GM21619 (cell line): ENCODE measurements at regions not wholly inside any gene's neighbourhood (a gene's known extent, or its start where the extent isn't known, plus 50 kb on each side); places are given as distances from the start of the nearest gene placed in this dataset.

Experiments
- ATAC-seq: cut with Tn5 transposase; IDR thresholded peaks from one replicate; pipeline ENCODE4 v1.9.1; 2021; ENCODE audit not compliant: unreplicated experiment

DNA sequence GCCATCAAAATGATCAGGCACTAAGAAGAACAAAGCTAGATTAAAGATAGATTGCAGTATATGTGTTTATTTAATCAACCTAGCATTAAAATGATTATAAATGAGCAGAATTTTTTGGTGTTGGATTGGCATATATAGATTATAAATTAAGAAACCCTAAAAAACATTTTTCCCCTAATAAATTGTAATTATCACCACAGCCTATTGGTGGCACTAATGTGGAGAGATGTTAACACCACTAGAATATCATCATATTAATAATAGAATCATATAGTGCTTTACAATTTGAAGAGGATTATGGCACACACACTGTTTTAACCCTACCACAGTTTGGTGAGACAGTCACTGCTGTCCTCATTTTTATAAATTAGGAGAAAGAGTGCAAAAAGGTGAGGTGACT lies 112.4 kb upstream of the RND3 start:
- no peak for ATAC-seq

DNA sequence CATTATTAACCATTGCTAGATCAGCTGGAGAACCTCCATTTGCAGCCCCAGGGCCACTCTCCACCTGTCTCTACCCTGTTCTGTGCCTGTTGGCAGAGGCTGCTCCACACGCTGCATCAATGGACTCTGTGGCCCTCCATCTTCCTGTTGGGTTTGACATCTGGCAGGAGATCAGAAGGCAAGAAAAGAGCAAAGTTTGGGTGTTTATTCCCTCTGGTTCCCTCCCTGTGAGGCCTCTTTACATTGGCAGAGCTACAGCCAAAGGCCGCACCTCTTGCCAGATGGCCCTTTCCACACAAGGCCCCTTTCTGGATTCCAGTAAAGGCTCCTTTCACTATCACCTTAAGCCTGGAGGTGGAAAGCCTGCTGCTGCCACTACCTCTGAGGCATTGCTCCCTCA lies 110.9 kb upstream of the RND3 start:
- no peak for ATAC-seq

- no peak for ATAC-seq
Observed at GRCh38 chr2:150595803-150596470, 108.5 kb upstream of the RND3 start.

- ATAC-seq = no peak
Observed at GRCh38 chr2:150594299-150594698, 106.8 kb upstream of the RND3 start.

DNA sequence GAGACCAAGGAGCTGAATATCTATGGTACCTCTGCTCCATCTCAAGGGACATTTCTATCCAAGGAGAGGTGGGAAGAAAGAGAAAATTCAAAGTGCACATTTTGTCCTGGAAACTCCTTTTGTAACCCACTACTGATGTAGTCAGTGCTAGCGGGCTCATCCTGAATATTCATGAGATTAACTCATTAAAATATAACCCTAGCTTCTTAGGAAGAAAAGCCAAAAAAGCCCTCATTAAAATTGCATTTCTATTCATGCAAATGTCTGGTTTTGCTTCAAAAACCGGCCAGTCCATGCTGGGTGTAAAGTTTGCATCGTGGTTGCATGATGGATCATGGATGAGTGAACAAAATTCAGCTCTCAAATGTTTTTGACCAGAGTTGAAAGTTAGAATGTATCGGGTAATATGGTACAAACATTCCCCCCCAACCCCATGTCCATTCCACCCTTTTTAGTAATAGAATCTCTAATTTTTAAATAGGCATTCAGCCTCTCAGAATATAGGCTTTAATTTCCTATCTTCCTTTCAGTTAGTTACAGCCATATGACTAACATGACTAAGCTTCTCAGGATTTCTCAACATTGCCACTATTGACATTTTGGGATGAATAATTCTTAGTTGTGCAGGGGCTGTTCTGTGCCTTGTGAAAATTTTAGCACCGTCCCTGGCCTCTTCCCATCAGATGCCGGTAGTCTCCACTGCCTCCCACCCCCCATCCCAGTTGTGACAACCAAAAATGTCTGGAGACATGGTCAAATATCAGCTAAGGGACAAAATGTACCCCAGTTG lies 104.2 kb upstream of the RND3 start:
- no peak for ATAC-seq

DNA sequence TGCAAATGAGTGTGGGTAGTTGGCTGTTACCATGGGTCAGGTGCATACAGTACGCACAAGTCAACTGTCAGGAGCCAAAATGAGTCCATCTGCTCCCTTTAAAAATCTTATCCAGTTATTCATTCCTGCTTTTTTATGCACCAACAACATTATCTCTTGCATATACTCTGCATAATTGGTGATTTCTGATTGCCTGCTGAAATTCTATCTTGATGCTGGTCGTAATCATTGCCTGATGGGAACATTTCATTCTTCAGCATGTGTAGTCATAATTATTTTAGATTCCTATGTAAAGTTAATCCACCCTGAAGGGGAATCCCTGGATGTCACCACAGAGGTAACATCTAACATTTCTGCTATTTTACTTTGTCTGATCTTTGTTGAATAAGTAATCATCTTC lies 102.2 kb upstream of the RND3 start:
- ATAC-seq = no peak

DNA sequence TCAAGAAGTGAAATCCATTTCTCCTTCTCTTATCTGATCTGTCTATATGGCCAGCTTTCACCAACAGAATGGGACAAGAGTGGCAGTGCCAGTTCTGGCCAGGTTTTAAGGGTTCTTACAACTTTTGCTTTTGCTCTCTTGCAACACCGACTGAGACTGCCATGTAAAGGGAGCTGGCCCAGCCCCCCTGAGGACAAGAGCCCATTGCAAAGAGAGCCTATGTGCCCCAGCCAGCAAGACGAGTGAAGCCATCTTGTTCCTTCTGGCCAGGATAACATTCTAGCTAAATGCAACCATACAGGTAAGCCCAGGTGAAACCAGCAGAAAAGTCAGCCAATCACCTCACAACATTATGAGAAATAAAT lies 101.0 kb upstream of the RND3 start:
- no peak for ATAC-seq

DNA sequence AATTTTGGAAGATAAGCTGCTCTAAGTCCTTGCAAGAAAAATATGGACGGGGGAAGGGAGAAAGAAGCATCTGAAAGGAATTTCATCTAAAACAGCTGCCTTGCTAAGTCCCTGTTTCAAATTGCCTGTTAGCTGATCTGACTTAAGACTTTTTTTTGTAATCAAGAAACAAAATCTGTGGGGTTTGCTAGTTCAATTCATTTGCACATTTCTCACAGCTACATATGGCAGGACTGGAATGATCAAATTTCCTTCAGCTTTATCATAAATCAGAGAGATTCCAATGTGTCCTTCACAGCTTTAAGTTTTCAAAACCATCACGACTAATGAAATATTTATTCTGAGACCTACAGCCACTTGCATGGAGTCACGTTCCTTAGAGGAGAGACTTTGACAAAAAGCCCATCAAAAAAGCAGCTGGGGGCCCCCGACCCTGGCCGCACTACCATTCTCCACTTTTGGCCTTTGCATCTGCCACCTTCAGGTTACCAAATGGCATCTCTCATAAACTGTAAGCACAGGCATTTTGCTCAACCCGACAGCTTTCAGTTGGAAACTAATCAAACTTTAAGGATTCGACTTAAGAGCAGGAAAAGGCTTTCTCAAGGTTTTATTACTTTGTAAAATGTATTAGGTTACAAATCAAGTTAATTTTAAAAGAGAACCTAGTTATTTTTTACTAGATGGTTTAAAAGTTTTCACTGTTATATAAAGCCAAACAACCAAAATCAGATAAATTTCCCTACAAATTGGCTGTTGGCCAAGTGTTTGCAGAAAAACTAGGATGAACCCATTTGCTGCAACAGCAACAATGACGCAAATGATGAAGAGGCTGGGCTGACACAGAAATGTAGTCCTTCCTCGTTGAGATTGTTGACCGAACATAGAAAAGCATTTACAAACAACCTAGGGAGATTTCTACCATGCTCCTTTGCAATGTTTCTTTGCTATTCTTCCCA lies 100.4 kb upstream of the RND3 start:
- ATAC-seq = no peak

GRCh38 chr2:150586858-150587257 lies 99.4 kb upstream of the RND3 start:
- ATAC-seq = no peak

- ATAC-seq = no peak
Observed at GRCh38 chr2:150585221-150585971, 97.9 kb upstream of the RND3 start.

- no peak for ATAC-seq
Observed at GRCh38 chr2:150584081-150584480, 96.6 kb upstream of the RND3 start.

- no peak for ATAC-seq
Observed at GRCh38 chr2:150581717-150582472, 94.4 kb upstream of the RND3 start.

DNA sequence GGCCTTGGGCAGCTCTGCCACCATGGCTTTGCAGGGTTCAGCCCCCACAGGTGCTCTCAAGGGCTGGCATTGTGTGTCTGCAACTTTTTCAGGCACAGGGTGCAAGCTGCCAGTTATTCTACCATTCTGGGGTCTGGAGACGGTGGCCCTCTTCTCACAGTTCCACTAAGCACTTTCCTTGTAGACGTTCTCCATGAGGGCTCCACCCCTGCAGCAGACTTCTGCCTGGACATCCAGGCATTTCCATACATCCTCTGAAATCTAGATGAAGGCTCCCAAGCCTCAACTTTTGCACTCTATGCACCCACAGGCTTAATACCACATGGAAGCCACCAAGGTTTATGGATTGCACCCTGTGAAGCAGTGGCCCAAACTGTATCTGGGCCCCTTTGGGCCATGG lies 91.0 kb upstream of the RND3 start:
- ATAC-seq = no peak

DNA sequence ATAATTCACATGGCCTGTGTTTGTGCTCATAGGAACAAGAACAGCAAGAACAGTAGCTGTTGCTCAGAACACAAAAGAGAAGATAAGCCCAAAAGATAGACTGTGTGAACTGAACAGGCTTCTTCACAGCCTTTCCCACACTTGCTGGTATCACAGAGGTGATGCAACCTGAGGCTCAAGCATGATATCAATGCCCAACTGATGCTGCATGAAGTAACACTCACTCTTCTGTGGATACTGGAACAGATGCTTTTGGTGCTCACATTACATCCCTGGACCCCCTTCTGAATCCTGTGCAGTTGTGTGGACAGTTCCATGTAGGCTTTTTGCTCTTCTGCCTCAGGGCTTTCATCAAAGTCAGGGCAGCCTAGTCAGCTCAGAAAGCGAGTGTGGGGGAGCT lies 88.4 kb upstream of the RND3 start:
- no peak for ATAC-seq

- ATAC-seq = peak; percentile 93
Observed at GRCh38 chr2:150572961-150573395, 85.5 kb upstream of the RND3 start.

GRCh38 chr2:150572194-150572766 lies 84.8 kb upstream of the RND3 start:
- no peak for ATAC-seq

DNA sequence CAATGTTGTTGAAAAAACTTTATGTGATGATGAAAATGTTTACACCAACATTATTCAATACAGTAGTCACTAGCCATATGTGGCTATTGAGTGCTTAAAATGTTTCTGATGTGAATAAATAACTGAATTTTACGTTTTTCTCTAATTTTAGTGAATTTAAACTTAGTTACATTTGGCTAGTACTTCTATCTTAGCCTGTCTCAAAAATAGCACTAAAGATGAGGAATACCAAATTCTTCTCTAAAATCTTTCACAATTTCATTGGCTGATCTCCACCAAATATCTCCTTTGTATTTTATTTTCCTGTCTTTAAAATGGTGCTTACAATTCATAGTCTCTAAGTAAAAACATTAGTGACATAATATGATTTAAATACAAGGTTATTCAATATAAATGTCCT lies 83.7 kb upstream of the RND3 start:
- no peak for ATAC-seq

DNA sequence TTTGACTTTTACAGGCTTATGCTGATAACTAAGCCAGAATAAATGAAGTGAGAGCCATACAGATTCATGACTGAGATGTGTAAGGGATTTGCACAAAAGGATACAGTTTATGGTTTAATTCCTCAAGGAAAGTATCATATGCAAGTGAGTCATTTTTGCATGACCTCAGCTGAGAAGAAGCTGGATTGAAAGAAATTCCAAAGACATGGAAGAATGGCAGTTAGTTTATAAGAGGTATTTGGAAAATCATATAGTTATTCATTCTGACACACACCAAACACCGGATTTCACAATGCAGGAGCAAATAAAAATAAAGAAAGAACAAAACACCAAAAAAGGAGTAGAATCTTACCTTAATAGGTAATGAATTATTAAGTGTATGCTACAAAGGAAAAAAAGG lies 83.2 kb upstream of the RND3 start:
- ATAC-seq = no peak

GRCh38 chr2:150569761-150570160 lies 82.3 kb upstream of the RND3 start:
- no peak for ATAC-seq

DNA sequence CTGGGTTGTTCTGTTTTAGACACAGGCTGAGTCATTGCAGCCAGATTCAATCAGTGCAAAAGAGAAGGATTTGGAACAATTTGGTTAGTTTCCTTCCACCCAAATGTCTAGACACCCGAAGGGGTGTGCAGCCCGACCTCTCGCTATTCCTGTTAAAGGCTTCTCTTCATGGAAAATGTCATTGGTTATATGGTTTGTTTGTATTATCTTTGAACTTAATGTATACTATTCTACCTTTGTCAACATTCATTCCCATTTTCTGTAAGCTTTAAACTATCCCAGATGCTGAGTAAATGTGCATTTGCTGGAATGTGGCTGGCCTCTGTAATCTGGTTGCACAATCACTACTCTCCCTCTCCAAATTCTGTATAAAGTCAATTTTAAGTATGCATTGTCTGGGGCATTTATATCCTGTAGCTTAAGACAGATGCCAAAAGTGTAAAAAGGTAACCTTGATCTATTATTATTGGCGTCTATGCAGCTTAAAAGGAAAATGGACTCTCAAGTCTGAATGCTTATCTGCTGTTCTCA lies 80.4 kb upstream of the RND3 start:
- no peak for ATAC-seq
